ENCODE measurements at regions not wholly inside any gene's neighbourhood (a gene's known extent, or its start where the extent isn't known, plus 50 kb on each side); places are given as distances from the start of the nearest gene placed in this dataset.
"Not testable (repeated sequence)": the region's sequence is repeated elsewhere in the genome, so short reads cannot be mapped to it uniquely, and the experiment has no call there.

- H3K36me3 ChIP-seq (ENCODE audit: control insufficient read depth, insufficient read depth, low read length): no peaks in the 10 kb centered on the region
These were observed 205.4 kb upstream of the P2RY1 start for GRCh38 chr3:152629363-152630122.

GRCh38 chr3:152635389-152635788, 199.5 kb upstream of the P2RY1 start:
- Histone ChIP-seq H3K4me1 (ENCODE audit: control insufficient read depth, insufficient read depth, low read length) (peaks cover 3% of the 10 kb centered on the region), H3K27ac (ENCODE audit: low read depth, low read length) (no peak overlapping the region), H3K9ac (ENCODE audit: low read length) (no peak overlapping the region), H3K4me3 (ENCODE audit: low read length) (no peak overlapping the region), H3K27me3 (ENCODE audit: control insufficient read depth, insufficient read depth, low read length) (no peaks in the 10 kb centered on the region), H3K36me3 (ENCODE audit: control insufficient read depth, insufficient read depth, low read length) (no peaks in the 10 kb centered on the region)

More at GRCh38 chr3:152629363-152630122, 205.4 kb upstream of the P2RY1 start:
- Histone ChIP-seq H3K4me1 (ENCODE audit: control insufficient read depth, insufficient read depth, low read length) (no peaks in the 10 kb centered on the region), H3K27me3 (ENCODE audit: control insufficient read depth, insufficient read depth, low read length) (no peaks in the 10 kb centered on the region), H3K9ac (ENCODE audit: low read length) (no peak overlapping the region), H3K4me3 (ENCODE audit: low read length) (no peak overlapping the region), H3K27ac (ENCODE audit: low read depth, low read length) (no peak overlapping the region)

- no peak overlapping the region for H3K4me3 ChIP-seq (ENCODE audit: low read length)
- H3K27ac ChIP-seq (ENCODE audit: low read depth, low read length): no peak overlapping the region
- H3K27me3 ChIP-seq (ENCODE audit: control insufficient read depth, insufficient read depth, low read length): no peaks in the 10 kb centered on the region
- H3K9ac ChIP-seq (ENCODE audit: low read length): no peak overlapping the region
- H3K36me3 ChIP-seq (ENCODE audit: control insufficient read depth, insufficient read depth, low read length): no peaks in the 10 kb centered on the region
- peaks cover 3% of the 10 kb centered on the region for H3K4me1 ChIP-seq (ENCODE audit: control insufficient read depth, insufficient read depth, low read length)
These were observed 198.3 kb upstream of the P2RY1 start for GRCh38 chr3:152636651-152637050.

GRCh38 chr3:152638214-152638613, 196.7 kb upstream of the P2RY1 start:
- H3K4me3 ChIP-seq (ENCODE audit: low read length): no peak overlapping the region
- no peaks in the 10 kb centered on the region for H3K36me3 ChIP-seq (ENCODE audit: control insufficient read depth, insufficient read depth, low read length)
- peaks cover 3% of the 10 kb centered on the region for H3K4me1 ChIP-seq (ENCODE audit: control insufficient read depth, insufficient read depth, low read length)
- no peak overlapping the region for H3K27ac ChIP-seq (ENCODE audit: low read depth, low read length)
- H3K27me3 ChIP-seq (ENCODE audit: control insufficient read depth, insufficient read depth, low read length): no peaks in the 10 kb centered on the region
- H3K9ac ChIP-seq (ENCODE audit: low read length): no peak overlapping the region

- Histone ChIP-seq H3K4me3 (ENCODE audit: low read length) (no peak overlapping the region), H3K36me3 (ENCODE audit: control insufficient read depth, insufficient read depth, low read length) (no peaks in the 10 kb centered on the region), H3K27me3 (ENCODE audit: control insufficient read depth, insufficient read depth, low read length) (no peaks in the 10 kb centered on the region), H3K4me1 (ENCODE audit: control insufficient read depth, insufficient read depth, low read length) (peaks cover 3% of the 10 kb centered on the region), H3K9ac (ENCODE audit: low read length) (no peak overlapping the region), H3K27ac (ENCODE audit: low read depth, low read length) (no peak overlapping the region)
These were observed 196.1 kb upstream of the P2RY1 start for GRCh38 chr3:152638707-152639450.

- Histone ChIP-seq H3K36me3 (ENCODE audit: control insufficient read depth, insufficient read depth, low read length) (no peaks in the 10 kb centered on the region), H3K4me3 (ENCODE audit: low read length) (no peak overlapping the region), H3K4me1 (ENCODE audit: control insufficient read depth, insufficient read depth, low read length) (peaks cover 3% of the 10 kb centered on the region), H3K27ac (ENCODE audit: low read depth, low read length) (no peak overlapping the region), H3K27me3 (ENCODE audit: control insufficient read depth, insufficient read depth, low read length) (no peaks in the 10 kb centered on the region), H3K9ac (ENCODE audit: low read length) (no peak overlapping the region)
These were observed 193.7 kb upstream of the P2RY1 start for GRCh38 chr3:152641198-152641597.

- H3K27me3 ChIP-seq (ENCODE audit: control insufficient read depth, insufficient read depth, low read length): no peaks in the 10 kb centered on the region
These were observed 192.3 kb upstream of the P2RY1 start for GRCh38 chr3:152642658-152643057.

GRCh38 chr3:152644478-152644877, 190.5 kb upstream of the P2RY1 start:
- Histone ChIP-seq H3K4me3 (ENCODE audit: low read length) (no peak overlapping the region), H3K27me3 (ENCODE audit: control insufficient read depth, insufficient read depth, low read length) (no peaks in the 10 kb centered on the region), H3K9ac (ENCODE audit: low read length) (no peak overlapping the region), H3K4me1 (ENCODE audit: control insufficient read depth, insufficient read depth, low read length) (no peaks in the 10 kb centered on the region), H3K36me3 (ENCODE audit: control insufficient read depth, insufficient read depth, low read length) (no peaks in the 10 kb centered on the region), H3K27ac (ENCODE audit: low read depth, low read length) (no peak overlapping the region)

More at GRCh38 chr3:152642658-152643057, 192.3 kb upstream of the P2RY1 start:
- Histone ChIP-seq H3K27ac (ENCODE audit: low read depth, low read length) (no peak overlapping the region), H3K36me3 (ENCODE audit: control insufficient read depth, insufficient read depth, low read length) (no peaks in the 10 kb centered on the region), H3K9ac (ENCODE audit: low read length) (no peak overlapping the region), H3K4me3 (ENCODE audit: low read length) (no peak overlapping the region), H3K4me1 (ENCODE audit: control insufficient read depth, insufficient read depth, low read length) (peaks cover 3% of the 10 kb centered on the region)

GRCh38 chr3:152646004-152646403, 188.9 kb upstream of the P2RY1 start:
- no peaks in the 10 kb centered on the region for H3K4me1 ChIP-seq (ENCODE audit: control insufficient read depth, insufficient read depth, low read length)
- H3K4me3 ChIP-seq (ENCODE audit: low read length): no peak overlapping the region
- H3K9ac ChIP-seq (ENCODE audit: low read length): no peak overlapping the region
- H3K27ac ChIP-seq (ENCODE audit: low read depth, low read length): no peak overlapping the region
- no peaks in the 10 kb centered on the region for H3K27me3 ChIP-seq (ENCODE audit: control insufficient read depth, insufficient read depth, low read length)
- H3K36me3 ChIP-seq (ENCODE audit: control insufficient read depth, insufficient read depth, low read length): no peaks in the 10 kb centered on the region

- Histone ChIP-seq H3K9ac (ENCODE audit: low read length) (no peak overlapping the region), H3K27ac (ENCODE audit: low read depth, low read length) (no peak overlapping the region), H3K4me3 (ENCODE audit: low read length) (no peak overlapping the region), H3K27me3 (ENCODE audit: control insufficient read depth, insufficient read depth, low read length) (no peaks in the 10 kb centered on the region), H3K36me3 (ENCODE audit: control insufficient read depth, insufficient read depth, low read length) (no peaks in the 10 kb centered on the region), H3K4me1 (ENCODE audit: control insufficient read depth, insufficient read depth, low read length) (peaks cover 2% of the 10 kb centered on the region)
These were observed 184.8 kb upstream of the P2RY1 start for GRCh38 chr3:152650177-152650576.

GRCh38 chr3:152650923-152651322, 184.0 kb upstream of the P2RY1 start:
- H3K27ac ChIP-seq (ENCODE audit: low read depth, low read length); H3K27me3 ChIP-seq (ENCODE audit: control insufficient read depth, insufficient read depth, low read length); H3K36me3 ChIP-seq (ENCODE audit: control insufficient read depth, insufficient read depth, low read length); H3K9ac ChIP-seq (ENCODE audit: low read length); H3K4me3 ChIP-seq (ENCODE audit: low read length); H3K4me1 ChIP-seq (ENCODE audit: control insufficient read depth, insufficient read depth, low read length): not testable (repeated sequence)

GRCh38 chr3:152656214-152656971, 178.5 kb upstream of the P2RY1 start:
- Histone ChIP-seq H3K27ac (ENCODE audit: low read depth, low read length) (no peak overlapping the region), H3K9ac (ENCODE audit: low read length) (no peak overlapping the region), H3K36me3 (ENCODE audit: control insufficient read depth, insufficient read depth, low read length) (no peaks in the 10 kb centered on the region), H3K4me3 (ENCODE audit: low read length) (no peak overlapping the region), H3K4me1 (ENCODE audit: control insufficient read depth, insufficient read depth, low read length) (peaks cover 2% of the 10 kb centered on the region), H3K27me3 (ENCODE audit: control insufficient read depth, insufficient read depth, low read length) (no peaks in the 10 kb centered on the region)

Data from rectal smooth muscle tissue (tissue), 1 donor.